Sigmoid colon (tissue), 6 donors: ENCODE measurements at regions not wholly inside any gene's neighbourhood (a gene's known extent, or its start where the extent isn't known, plus 50 kb on each side); places are given as distances from the start of the nearest gene placed in this dataset.

Source experiments
- DNase-seq: peaks from one replicate; pipeline ENCODE4 v3.0.0-alpha.2; 2019
- H3K27ac ChIP-seq, 4 donors: fragments of 200-600 bp; sonication (generic); one replicate each; pipeline ENCODE4 v1.5.1; 2016 to 2019; ENCODE audit warnings: mild to moderate bottlenecking in 1 of 4
- H3K27me3 ChIP-seq, 3 donors: fragments of 200-600 bp; sonication (generic); one replicate each; pipeline ENCODE4 v1.5.1; 2019; ENCODE audit warnings: mild to moderate bottlenecking in 1 of 3
- H3K36me3 ChIP-seq, 4 donors: fragments of 200-600 bp; sonication (generic); one replicate each; pipeline ENCODE4 v1.5.1; 2016 to 2019
- H3K4me1 ChIP-seq, 4 donors: fragments of 200-600 bp; sonication (generic); one replicate each; pipeline ENCODE4 v1.5.1; 2017 to 2019
- H3K4me3 ChIP-seq, 4 donors: fragments of 200-600 bp; sonication (generic); one replicate each; pipeline ENCODE4 v1.5.1; 2017 to 2019; ENCODE audit warnings: mild to moderate bottlenecking in 2 of 4, moderate library complexity in 1 of 4
- H3K9me3 ChIP-seq, 4 donors: fragments of 200-600 bp in 3 of 4; sonication (generic) in 3 of 4; one replicate each; pipeline versions ENCODE4 v1.5.1 to v1.6.1; 2013 to 2019
- CTCF ChIP-seq, 4 experiments: fragments of 450-650 bp in 3 of 4; fragments of 200-600 bp in 1 of 4; IDR thresholded peaks; one replicate each; pipeline ENCODE4 v1.5.1; 2016 to 2019; ENCODE audit warnings: antibody characterized with exemption in 4 of 4, mild to moderate bottlenecking in 3 of 4, moderate library complexity in 2 of 4
- EP300 ChIP-seq, 4 donors: sonication (generic); formaldehyde crosslinking; IDR thresholded peaks; one replicate each; pipeline ENCODE4 v1.6.1; 2017; ENCODE audit warnings: antibody characterized with exemption in 4 of 4
- POLR2A ChIP-seq, 2 donors: fragments of 450-650 bp; IDR thresholded peaks; one replicate each; pipeline ENCODE4 v1.6.1; 2016; ENCODE audit warnings: antibody characterized with exemption in 2 of 2, mild to moderate bottlenecking in 2 of 2, moderate library complexity in 2 of 2
- POLR2AphosphoS5 ChIP-seq, 4 donors: sonication (generic); formaldehyde crosslinking; IDR thresholded peaks; one replicate each; pipeline ENCODE4 v1.6.1; 2017; ENCODE audit warnings: antibody characterized with exemption in 4 of 4
- WGBS, 2 donors: extraction: QIAGEN DNeasy Blood & Tissue Kit; methylation state at CpG; one replicate each; pipeline ENCODE4 v1.1.7; 2013; 5-methylcytosine and 5-hydroxymethylcytosine counted together
- intact Hi-C: fragments of 100-400 bp; cut with DNase I; formaldehyde crosslinking; loops from one replicate; pipeline ENCODE4 v1.15.1; 2023
- donor health status: healthy with polysubstance abuse.
- donor health status: healthy.

- Histone ChIP-seq H3K4me3 (no peak overlapping the region), H3K27ac (no peak overlapping the region), H3K27me3 (no peaks in the 10 kb centered on the region), H3K4me1 (no peaks in the 10 kb centered on the region), H3K9me3 (no peaks in the 10 kb centered on the region), H3K36me3 (no peaks in the 10 kb centered on the region)
- TF ChIP-seq CTCF (IDR thresholded peaks at IDR 0.05) (no peak), POLR2AphosphoS5 (IDR thresholded peaks at IDR 0.05) (no peak), POLR2A (IDR thresholded peaks at IDR 0.05) (no peak), EP300 (IDR thresholded peaks at IDR 0.05) (no peak)
- WGBS, 2 donors: 75 to 86% methylated on average over 7 of the region's 7 CpGs
- intact Hi-C loops: no loop called here
- DNase-seq: no peak
Observed at GRCh38 chr18:29912351-29912750, 1130.2 kb downstream of the DSC3 start.

GRCh38 chr18:29892960-29893558, 1149.5 kb downstream of the DSC3 start:
- H3K27ac ChIP-seq: no peak overlapping the region
- no peaks in the 10 kb centered on the region for H3K27me3 ChIP-seq
- intact Hi-C loops: no loop called here
- DNase-seq: no peak
- no peak overlapping the region for H3K4me3 ChIP-seq
- 63 to 64% methylated on average over 2 of the region's 2 CpGs for WGBS, 2 donors
- TF ChIP-seq EP300 (IDR thresholded peaks at IDR 0.05): no peak
- no peak for TF ChIP-seq POLR2AphosphoS5 (IDR thresholded peaks at IDR 0.05)
- TF ChIP-seq POLR2A (IDR thresholded peaks at IDR 0.05): no peak
- TF ChIP-seq CTCF (IDR thresholded peaks at IDR 0.05): no peak
- no peaks in the 10 kb centered on the region for H3K4me1 ChIP-seq
- H3K36me3 ChIP-seq: no peaks in the 10 kb centered on the region
- no peaks in the 10 kb centered on the region for H3K9me3 ChIP-seq

GRCh38 chr18:29883114-29883513, 1159.4 kb downstream of the DSC3 start:
- Histone ChIP-seq H3K27me3 (no peaks in the 10 kb centered on the region), H3K27ac (no peak overlapping the region), H3K4me3 (no peak overlapping the region), H3K9me3 (no peaks in the 10 kb centered on the region), H3K36me3 (no peaks in the 10 kb centered on the region), H3K4me1 (no peaks in the 10 kb centered on the region)
- intact Hi-C loops: no loop called here
- TF ChIP-seq POLR2A (IDR thresholded peaks at IDR 0.05): no peak
- no peak for TF ChIP-seq EP300 (IDR thresholded peaks at IDR 0.05)
- no peak for TF ChIP-seq CTCF (IDR thresholded peaks at IDR 0.05)
- TF ChIP-seq POLR2AphosphoS5 (IDR thresholded peaks at IDR 0.05): no peak
- DNase-seq: no peak

GRCh38 chr18:29882620-29883019, 1159.9 kb downstream of the DSC3 start:
- intact Hi-C loops: no loop called here
- no peak overlapping the region for H3K4me3 ChIP-seq
- no peak overlapping the region for H3K27ac ChIP-seq
- 38 to 79% methylated on average over 1 of the region's 1 CpG for WGBS, 2 donors
- H3K36me3 ChIP-seq: no peaks in the 10 kb centered on the region
- H3K4me1 ChIP-seq: no peaks in the 10 kb centered on the region
- no peaks in the 10 kb centered on the region for H3K9me3 ChIP-seq
- TF ChIP-seq CTCF (IDR thresholded peaks at IDR 0.05) (no peak), POLR2AphosphoS5 (IDR thresholded peaks at IDR 0.05) (no peak), EP300 (IDR thresholded peaks at IDR 0.05) (no peak), POLR2A (IDR thresholded peaks at IDR 0.05) (no peak)
- DNase-seq: no peak
- H3K27me3 ChIP-seq: no peaks in the 10 kb centered on the region

- Histone ChIP-seq H3K9me3 (no peaks in the 10 kb centered on the region), H3K27ac (no peak overlapping the region), H3K4me1 (no peaks in the 10 kb centered on the region), H3K4me3 (no peak overlapping the region), H3K27me3 (no peaks in the 10 kb centered on the region), H3K36me3 (no peaks in the 10 kb centered on the region)
- no peak for DNase-seq
- 74 to 95% methylated on average over 2 of the region's 2 CpGs for WGBS, 2 donors
- TF ChIP-seq EP300 (IDR thresholded peaks at IDR 0.05) (no peak), POLR2AphosphoS5 (IDR thresholded peaks at IDR 0.05) (no peak), CTCF (IDR thresholded peaks at IDR 0.05) (no peak), POLR2A (IDR thresholded peaks at IDR 0.05) (no peak)
- intact Hi-C loops: loop anchor here (10.0 kb wide), 1 partner anchor 1095 kb away; no protein-coding TSS in a partner anchor
Observed at GRCh38 chr18:29879763-29880162, 1162.8 kb downstream of the DSC3 start.
